ENCODE measurements at regions not wholly inside any gene's neighbourhood (a gene's known extent, or its start where the extent isn't known, plus 50 kb on each side); places are given as distances from the start of the nearest gene placed in this dataset.

DNA sequence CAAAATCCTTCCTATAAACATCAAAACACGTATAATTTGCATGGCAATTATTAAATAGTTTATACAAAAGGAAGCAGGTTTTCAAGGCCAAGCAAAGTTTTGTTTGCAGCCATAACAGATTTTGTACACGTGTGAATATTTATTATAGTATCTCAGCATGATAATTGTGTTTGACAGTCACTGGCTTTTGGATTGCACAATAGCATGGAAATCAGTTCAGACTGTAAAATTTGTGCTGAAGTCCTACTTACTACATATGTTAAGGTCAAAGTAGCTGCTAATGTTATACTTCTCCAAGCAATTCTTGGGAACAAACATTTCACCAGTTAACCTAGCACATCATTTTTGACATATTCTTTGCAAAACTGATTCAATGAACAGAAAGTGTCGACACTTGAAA is 287.6 kb upstream of the POM121L12 start:
- no peak for TF ChIP-seq GATA2 (IDR thresholded peaks at IDR 0.05; ENCODE audit: low read depth, low read length)
- no peak for TF ChIP-seq GATA3 (IDR thresholded peaks at IDR 0.05; ENCODE audit: low read depth, low read length)
